ENCODE measurements at regions not wholly inside any gene's neighbourhood (a gene's known extent, or its start where the extent isn't known, plus 50 kb on each side); places are given as distances from the start of the nearest gene placed in this dataset.

- TF ChIP-seq POLR2A (IDR thresholded peaks at IDR 0.05) (no peak), CTCF (IDR thresholded peaks at IDR 0.05) (peak; percentile 45 to 72 (median 66))
These were observed 1253.7 kb upstream of the CDH8 start for GRCh38 chr16:63289834-63290460.
